Loucy (cell line): ENCODE measurements at regions not wholly inside any gene's neighbourhood (a gene's known extent, or its start where the extent isn't known, plus 50 kb on each side); places are given as distances from the start of the nearest gene placed in this dataset.

Experiments used
- EZH2phosphoT487 ChIP-seq: fragments of 200-600 bp; IDR thresholded peaks from 2 replicates; pipeline ENCODE4 v1.6.1; 2018; ENCODE audit warnings: antibody characterized with exemption, mild to moderate bottlenecking, moderate library complexity, borderline replicate concordance
- TF ChIP-seq, protein P1 (sequence below): fragments of 200-600 bp; sonication (generic); conservative IDR thresholded peaks from 2 replicates; pipeline ENCODE4 v1.5.1; 2014; ENCODE audit warnings: mild to moderate bottlenecking, antibody characterized with exemption, low read length

DNA sequence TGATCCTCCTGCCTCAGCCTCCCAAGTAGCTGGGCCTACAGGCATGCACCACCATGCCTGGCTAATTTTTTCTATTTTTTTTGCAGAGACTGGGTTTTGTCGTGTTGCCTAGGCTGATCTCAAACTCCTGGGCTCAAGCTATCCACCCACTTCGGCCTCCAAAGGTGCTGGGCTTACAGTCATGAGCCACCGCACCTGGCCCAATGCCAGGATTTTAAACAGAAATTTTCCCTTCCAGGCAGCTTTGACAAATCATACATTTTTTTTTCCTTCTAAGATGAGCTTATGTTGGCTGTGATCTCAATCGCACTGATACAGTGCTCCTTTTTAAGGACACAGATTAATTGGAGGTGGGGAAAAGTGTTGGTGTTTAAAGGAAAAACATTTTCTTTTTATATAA, 73.2 kb upstream of the CD2AP start:
- TF ChIP-seq, protein P1, sequence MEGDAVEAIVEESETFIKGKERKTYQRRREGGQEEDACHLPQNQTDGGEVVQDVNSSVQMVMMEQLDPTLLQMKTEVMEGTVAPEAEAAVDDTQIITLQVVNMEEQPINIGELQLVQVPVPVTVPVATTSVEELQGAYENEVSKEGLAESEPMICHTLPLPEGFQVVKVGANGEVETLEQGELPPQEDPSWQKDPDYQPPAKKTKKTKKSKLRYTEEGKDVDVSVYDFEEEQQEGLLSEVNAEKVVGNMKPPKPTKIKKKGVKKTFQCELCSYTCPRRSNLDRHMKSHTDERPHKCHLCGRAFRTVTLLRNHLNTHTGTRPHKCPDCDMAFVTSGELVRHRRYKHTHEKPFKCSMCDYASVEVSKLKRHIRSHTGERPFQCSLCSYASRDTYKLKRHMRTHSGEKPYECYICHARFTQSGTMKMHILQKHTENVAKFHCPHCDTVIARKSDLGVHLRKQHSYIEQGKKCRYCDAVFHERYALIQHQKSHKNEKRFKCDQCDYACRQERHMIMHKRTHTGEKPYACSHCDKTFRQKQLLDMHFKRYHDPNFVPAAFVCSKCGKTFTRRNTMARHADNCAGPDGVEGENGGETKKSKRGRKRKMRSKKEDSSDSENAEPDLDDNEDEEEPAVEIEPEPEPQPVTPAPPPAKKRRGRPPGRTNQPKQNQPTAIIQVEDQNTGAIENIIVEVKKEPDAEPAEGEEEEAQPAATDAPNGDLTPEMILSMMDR: no peak
- TF ChIP-seq EZH2phosphoT487: no peak
